CD4-positive, alpha-beta T cell treated with Interleukin-17A for 1 hour (primary cell): ENCODE measurements at regions not wholly inside any gene's neighbourhood (a gene's known extent, or its start where the extent isn't known, plus 50 kb on each side); places are given as distances from the start of the nearest gene placed in this dataset.

ENCODE experiments used
- DNase-seq: peaks from one replicate; pipeline ENCODE4 v3.0.0-alpha.2; 2020

DNA sequence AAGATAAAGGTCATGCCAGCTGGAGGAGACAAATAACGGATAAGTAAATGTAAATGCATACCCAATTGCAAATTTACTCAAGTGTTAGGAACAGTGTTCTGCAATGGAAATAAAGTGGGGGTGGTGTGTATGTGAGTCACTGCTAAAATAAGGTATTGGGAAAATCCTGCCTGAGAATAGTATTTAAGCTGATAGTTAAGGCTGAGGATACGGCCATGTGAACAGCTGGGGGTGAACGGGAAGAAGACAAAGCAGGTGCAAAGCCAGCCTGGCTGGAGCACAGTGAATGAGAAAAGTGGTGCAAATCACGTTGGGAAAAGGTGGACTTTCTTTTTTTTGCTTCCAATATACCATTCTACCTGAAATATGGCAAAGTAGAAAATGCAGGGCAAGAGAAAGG is 242.4 kb upstream of the SLC10A2 start:
- no peak for DNase-seq

DNA sequence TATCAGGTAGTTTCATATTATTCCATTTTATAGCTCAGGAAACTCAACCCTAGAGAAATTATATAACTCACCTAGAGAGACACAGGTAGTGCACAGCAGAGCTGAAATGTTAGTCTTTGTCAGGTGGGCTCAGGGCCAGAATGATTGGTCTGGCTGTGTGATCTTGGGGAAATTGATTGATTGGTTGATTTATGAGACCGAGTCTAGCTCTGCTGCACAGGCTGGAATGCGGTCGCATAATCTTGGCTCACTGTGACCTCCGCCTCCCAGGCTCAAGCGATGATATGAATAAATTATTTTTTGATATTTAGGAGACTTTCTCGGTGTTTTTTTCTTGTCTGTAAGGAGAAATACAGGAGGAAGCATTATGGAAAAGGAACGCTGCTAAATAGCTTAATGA is 239.9 kb upstream of the SLC10A2 start:
- no peak for DNase-seq

DNA sequence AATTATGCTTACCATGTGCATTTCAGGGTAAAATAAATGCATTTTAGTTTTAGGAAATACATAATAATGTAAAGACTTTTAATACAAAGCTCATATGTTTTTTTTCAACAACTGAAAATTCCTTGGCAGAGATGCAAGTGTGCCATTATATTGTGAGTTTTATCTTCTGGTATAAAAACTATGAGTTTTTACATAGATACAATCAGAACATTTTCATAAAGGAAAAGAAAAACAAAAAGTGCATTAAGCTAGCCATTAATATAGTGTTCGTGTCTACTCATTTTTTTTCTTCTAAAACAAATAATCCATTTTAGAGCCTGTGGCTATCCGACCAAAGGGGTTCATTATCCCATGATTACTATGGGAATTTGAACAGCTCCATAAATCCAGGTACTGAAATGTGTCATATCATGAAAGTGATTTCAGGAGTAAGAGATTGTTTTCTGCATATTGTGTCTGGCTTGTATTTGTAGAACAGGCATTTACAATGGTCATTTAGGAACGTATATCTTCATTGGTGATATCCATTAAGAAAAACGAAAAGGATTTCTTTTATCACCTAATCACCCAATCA is 236.9 kb upstream of the SLC10A2 start:
- DNase-seq: no peak

DNA sequence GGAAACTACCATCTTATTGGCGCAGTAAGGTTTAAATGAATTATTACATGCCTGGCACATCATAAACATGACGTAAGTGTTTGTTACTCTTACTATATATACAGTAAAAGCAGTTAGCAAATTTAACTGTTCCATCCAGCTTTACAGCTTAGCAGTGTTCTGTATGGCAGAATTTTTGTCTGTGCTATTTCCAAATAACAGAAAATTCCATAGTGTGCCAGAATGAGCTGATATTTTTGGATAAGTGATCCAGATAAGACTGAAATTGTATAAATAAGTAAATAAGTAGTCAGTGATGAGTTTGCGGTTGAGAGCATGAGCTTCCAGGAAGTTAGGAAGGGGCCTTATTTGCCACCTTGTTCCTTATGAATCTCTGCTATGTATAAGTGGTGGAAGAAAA is 236.5 kb upstream of the SLC10A2 start:
- DNase-seq: no peak

DNA sequence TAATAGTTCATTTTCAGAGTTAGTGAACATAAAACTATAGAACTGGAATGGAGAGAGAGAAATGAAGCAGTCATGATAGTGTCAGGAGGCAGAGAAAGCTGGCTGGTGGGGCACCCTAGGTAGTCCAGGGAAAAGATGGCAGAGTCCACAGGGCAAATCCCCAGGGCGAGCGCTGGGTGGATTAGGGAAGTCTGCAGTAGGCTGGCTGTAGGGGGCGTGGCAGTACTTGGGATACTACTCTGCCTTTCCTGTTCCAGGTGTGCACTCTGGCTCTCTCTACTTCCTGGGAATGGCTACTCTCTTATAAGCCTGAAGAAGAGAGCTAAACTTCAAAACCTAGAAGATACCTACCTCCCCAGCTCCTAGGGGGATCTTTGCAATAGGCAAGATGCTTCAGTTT is 232.9 kb upstream of the SLC10A2 start:
- no peak for DNase-seq

DNA sequence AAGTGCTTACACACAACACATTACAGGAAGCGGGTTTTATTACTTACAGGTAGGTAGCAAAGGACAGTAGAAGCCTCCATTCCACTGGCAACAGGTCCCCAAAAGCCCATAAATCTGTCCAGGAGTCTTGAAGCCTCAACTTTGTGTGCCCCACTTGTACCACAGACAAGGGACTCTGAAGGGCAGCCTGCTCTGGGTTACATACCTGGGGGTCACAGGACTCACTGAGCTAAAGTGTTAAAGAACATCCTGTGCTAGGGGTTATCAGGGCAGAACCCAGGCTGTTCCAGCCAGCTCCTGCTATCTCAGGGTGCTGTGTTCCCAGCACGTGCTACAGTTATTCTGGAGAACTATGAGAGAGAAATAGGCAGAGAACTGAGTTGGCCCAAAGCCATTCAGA is 230.9 kb upstream of the SLC10A2 start:
- no peak for DNase-seq

DNA sequence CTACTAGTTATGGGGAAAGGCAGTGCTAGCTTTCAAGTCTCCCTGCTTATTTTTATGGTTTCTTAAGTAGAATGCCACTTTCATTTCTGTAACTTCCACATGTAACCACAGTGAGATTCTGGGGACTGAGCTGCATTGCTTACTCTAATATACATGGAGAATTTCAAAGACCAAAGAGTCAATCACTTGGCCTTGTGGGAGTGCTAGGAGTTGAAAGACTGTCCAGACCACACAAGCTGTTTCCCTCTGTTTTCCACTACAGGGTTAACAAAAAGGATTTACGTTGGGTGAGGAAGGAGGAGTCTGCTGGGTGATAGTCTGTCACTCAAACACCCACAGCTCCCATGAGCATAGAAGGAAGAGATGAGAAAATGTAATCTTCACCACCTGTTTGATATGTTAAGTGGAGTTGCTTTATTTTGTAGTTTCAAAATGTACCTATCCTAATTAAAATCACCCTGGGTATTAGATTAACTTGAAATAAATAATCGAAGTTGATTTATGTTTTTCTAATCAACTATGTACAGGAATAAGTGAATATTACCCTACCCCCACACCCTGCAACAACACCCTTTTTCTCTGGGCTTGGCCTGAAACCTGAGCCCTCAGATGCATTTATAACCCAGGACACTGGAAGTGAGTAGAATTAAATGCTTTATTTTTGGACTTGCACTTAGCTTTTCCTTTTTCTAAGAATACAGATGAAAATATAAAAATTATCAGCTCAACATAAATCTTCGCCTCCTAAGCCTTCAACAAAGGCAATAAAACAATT is 225.8 kb upstream of the SLC10A2 start:
- DNase-seq: no peak

DNA sequence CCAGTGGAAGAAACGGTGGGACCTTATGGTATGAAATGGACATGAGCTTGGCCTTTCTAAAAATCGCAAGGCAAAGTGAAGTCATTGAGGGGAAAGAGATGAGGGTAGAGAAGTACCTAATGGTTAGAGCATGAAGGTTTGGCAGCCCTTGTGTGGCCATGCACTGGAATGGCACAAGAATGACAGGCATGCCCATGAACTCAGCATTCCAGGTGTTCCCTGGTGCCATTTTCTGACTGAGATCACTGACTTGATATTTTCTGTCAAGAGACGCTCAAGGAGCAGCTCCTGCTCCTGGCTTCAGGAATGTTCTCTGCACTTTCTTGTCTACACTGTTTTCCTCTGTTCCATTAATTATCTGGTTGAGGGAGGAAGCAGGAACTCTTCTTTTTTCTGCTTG is 225.0 kb upstream of the SLC10A2 start:
- DNase-seq: no peak

DNA sequence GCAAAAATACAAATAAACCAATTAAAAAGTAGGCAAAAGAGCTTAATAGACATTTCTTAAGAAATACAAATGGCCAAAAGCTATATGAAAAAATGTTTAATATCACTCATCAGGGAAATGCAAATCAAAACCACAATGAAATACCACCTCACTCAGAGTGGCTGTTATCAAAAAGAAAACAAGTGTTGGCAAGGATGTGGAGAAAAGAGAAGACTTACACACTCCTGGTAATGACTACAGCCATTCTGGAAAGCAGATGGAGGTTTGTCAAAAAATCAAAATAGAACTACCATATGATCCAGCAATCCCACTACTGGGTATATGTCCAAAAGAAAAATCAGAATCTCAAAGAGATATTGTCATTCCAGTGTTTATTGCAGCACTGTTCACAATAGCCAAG is 223.5 kb upstream of the SLC10A2 start:
- no peak for DNase-seq

DNA sequence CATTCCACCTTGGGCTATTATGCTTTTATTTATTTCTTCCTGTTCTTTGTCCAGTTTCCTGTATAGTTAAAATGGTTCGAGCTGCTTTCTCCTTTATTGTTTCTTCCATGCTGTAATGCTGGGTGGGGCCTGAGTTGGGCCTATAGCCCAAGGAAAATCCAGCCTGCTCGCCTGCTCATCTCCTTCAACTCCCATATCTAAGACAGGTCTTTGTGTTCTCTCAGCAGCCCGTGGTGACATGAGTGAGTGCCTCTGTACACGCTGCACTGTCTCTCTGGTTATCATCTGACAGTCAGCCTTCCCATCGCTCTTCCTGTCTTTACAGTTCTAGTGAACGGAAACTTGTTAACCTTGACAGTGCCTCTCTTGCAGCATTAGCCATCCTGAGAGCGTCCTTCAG is 221.9 kb upstream of the SLC10A2 start:
- DNase-seq: no peak

DNA sequence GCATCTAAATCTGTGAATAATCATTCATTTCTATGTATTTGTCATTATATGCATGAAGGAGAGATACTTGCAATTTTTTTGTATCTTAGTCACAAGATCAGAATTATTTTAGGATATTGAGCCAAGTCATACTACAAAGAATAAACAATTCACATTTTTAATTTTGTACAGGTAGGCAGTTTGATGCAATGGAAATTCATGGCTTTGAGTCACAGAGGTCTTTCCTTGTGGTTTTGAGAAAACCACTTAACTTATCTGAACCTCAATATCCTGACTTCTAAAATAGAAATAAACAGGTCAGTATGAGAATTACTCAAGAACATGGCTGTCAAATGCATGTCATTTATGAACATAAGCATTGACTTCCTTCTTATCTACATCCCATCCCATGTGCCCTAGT is 221.4 kb upstream of the SLC10A2 start:
- no peak for DNase-seq

DNA sequence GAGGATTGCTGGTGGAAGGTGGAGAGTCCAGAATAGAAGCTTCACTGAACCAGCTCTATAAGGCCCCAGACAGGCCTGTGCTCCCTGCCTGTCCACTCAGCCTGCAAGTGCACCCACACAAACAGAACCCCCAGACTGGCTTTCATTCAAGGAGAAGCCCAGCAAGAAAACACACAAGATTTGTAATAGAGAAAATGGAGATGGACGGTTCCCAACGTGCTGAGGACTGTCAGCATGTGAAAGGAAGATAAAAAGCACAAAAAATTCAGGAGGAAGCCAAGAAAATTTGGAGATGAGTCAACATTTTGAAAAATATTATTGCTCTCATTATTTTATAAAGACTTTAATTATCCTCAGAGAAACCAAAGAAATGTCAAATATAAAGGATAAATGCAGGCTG is 218.2 kb upstream of the SLC10A2 start:
- DNase-seq: no peak

DNA sequence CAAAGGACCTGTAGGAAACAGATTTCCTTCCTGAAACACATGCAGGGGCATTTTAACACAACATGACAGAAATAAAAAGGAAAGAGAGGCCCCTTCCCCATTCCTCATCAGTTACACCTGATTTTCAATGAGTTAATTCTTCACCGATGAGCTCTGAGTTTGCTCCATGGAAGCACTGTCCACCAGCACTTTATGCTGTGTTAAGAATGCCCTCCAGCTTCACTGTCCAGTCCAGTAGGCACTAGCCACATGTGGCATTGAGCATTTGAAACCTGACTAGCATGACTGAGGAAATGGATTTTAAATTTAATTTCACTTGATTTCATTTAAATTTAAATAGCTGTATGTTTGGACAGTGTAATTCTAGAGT is 217.2 kb upstream of the SLC10A2 start:
- DNase-seq: no peak

DNA sequence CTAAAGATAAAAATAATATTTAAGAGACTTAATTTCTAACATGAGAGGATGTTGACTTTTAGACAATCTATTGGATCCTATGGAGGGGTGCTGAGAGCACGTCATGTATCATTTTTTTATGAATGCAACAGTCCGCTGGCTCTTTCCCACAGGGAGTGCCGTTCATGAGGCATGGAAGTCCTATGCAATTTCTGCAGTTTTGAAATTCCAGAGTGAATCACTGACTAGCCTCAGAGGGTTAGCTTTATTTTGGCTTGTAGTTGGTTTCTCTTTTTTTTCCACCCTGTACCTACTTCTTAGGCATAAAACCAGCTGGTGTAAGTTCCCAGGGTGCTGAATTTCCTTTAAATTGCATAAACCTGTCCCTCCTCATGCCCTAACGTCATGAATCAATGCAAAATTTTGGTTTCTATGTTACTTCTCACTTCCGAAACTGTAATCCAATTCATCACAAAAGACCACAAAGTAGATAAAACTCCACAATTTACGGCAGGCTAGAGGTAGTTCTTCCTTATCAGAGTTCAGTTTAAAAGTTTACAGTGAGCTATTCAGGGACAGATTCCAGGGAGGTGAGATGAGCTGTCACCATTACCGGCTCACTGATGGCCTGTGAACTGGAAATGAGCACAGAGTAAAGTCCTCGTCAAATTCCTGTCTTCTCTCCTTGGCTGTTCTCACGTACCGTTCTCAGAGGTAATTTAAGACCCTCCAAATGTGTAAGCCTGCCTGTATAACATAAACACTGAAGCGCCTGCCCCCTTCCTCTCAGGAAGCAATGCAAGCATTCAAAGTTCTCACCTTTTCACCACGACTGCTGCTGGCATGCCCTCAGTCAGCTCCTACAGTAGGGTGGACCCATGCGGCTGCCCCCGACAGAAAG is 216.6 kb upstream of the SLC10A2 start:
- DNase-seq: no peak

DNA sequence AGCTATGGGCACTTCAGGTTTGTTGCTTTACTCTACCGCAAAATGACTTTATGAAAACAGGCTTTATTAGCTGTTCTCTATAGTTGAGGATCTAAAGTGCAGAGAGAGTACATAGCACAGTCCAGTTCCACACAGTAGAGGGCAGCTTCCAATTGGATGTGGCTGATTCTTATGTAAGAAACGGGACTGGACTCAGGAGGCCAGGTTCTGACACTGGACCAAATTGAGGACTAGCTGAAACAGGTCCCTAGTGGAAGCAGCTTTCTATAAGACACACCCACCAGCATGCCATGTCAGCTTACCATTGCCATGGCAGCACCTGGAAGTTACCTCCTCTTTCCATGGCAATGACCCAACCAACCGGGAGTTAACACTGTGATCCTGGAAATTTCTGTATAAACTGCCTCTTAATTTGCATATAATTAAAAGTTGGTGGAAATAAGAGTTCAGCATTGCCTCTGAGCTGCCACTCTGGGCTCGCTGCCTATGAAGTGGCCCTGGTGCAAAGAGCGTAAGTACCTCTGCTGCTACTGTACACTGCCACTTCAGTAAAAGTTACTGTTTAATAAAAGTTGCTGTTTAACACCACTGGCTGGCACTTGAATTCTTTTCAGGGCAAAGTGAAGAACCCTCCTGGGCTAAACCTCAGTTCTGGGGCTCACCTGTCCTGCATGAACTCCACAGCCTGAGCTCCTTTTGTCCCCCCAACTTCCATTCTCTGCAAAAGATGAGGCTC is 211.9 kb upstream of the SLC10A2 start:
- DNase-seq: no peak

DNA sequence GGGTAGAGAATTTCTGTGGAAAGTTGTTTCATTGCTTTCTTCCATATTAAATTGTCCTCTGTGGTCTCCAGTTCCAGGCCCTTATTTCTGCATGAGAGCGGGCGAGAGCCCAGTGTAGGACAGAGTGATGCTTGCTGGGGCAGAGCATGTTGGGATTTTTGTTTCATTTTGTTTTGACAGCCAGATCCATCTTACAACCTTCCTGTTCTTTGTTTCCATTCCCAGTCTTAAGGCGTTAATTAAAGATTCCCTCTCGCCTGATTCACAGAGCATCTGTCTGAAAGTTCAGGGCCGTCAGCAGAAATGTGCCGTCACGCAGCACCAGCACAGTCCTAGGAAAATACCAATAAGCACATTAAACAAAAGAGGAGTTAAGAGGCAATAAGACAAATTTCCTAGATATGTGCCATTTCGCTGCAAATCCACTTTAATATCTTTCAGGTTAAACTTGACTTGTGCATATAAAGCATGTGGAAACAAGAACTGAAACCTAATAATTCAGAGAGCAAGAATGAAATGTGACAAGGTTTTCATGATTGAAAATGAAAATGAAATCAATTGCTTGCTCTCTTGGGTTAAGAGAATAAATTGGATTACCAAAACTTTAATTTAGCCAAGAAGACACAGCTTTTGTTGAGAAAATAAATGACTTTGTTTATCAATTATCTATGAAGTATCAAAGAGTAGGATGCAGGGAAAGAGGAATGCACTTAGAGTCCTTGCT is 210.7 kb upstream of the SLC10A2 start:
- no peak for DNase-seq

DNA sequence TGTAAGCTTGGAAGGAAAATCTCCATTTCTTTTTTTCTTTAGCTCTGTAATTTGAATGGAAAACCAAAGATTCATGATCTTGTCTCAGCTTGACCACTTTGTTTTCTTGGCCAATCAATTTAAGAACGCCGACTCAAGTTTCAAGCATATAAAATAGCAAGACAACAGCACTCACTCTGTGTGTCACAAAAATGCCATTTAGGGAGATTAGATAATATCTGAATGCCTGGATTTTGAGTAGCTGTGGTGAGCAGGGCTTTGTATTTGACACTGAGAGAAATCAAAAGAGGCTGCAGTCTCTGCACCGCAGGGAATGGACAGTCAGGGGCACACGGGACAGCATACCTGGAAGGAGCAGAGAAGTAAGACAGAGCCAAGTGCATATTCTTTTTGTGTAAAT is 209.5 kb upstream of the SLC10A2 start:
- no peak for DNase-seq

DNA sequence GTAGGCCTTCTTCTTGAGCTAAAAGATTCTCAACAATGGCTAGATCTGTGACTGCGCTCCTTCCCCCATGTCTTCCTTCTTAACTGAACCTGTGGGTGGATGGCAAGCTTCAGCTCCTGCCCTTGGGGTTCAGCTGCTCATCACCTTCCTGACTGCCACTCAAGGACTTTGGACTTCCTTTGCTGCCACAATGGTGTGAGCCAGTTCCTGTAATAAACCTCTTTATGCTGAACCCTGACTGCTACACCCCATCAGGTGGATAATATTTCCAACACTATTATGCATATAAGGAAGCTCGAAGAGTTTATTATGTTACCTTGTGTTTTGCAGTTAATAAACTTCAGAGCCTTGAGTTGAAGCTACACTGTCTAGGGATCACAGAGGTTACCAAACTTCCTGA is 208.9 kb upstream of the SLC10A2 start:
- no peak for DNase-seq

DNA sequence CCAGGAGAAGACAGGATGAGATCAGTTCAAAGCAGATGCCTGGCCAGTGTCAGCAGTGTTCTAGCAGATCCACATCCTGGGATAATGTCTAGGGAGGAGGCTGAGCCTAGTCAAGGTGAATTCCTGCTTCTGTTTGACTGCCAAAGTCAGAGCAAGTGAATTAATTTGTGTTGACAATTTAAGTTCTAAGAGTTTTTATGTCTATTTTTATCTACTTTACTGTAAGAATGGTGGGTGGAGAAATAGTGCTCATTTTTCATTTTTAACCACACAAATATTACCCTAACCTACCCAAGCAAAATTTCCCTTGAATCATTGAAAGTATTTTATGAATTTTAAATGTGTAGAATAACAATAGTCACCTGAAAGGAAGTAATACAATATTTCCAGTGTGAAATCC is 207.6 kb upstream of the SLC10A2 start:
- DNase-seq: no peak

DNA sequence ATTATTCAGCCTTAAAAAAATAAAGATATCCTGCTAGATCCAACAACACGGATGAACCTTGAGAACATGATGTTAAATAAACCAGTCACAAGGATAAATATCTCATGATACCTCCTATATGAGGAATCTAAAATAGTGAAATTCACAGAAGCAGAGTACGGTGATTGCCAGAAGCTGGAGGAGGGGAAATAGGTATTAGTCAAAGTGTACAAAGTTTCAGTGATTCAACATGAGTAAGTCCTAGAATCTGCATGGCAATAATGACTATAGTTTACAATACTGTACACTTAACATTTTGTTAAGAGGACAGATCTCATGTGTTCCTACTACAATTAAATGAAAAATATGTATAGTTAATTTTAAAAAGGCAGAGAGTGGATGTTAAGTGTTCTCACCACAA is 206.6 kb upstream of the SLC10A2 start:
- DNase-seq: no peak

DNA sequence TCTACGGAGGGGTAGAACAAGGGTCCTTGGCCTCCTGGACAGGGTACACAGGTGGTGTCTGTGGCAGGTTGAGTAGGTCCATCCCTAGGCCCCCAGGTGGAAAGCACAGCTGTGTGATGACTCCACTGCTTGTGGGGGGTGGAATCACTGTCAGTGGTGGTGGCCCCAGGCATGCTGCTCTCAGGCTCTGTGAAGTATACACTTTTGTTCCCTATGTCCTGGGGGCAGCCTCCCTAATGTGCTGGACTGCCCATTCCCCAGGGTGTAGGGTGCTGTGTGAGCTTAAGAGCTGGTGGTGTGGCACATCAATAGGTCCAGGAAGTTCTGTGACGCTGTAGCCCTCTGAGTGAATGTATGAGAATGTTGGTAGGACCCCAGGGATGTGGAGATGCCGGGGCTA is 197.2 kb upstream of the SLC10A2 start:
- DNase-seq: no peak

DNA sequence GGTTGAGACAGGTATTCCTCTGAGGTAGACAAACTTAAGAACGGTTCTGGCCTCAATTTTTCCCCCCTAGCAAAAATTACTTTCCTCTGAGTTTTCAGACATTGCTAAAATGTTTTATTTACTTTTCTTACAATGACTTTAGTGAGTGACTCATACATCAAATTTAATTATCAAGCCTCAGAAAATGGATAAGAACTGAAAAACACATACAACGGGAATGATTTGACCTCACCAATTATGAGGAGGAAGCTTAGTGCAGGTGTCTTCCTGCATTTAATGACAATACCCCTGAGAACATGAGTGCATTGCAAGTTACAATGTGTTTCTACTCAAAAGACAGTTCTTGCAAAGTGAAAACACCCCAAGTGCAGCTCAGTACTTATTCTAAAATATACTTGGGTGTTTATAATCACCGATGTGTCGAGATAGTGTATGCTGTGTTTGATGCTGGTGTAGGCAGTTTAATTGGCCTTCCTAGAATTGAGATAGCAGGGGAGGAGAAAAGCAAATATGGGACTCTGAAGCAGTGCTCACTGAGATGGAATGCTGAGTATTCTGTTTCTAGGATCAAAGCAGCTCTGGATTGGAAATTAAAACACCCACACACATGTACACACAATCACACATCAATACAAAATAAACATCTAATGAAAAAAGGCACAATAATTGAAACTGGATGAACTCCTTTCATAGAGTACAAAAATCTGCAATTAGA is 189.5 kb upstream of the SLC10A2 start:
- no peak for DNase-seq
